ENCODE measurements at regions not wholly inside any gene's neighbourhood (a gene's known extent, or its start where the extent isn't known, plus 50 kb on each side); places are given as distances from the start of the nearest gene placed in this dataset.
"Not testable (repeated sequence)": the region's sequence is repeated elsewhere in the genome, so short reads cannot be mapped to it uniquely, and the experiment has no call there.

GRCh38 chr2:33907866-33908265 is 308.8 kb upstream of the FAM98A start:
- DNase-seq: no peak

GRCh38 chr2:33906129-33906528 is 307.0 kb upstream of the FAM98A start:
- not testable (repeated sequence) for DNase-seq

- no peak for DNase-seq
Measured at GRCh38 chr2:33904801-33905200, 305.7 kb upstream of the FAM98A start.

GRCh38 chr2:33903701-33904100 is 304.6 kb upstream of the FAM98A start:
- DNase-seq: no peak

GRCh38 chr2:33903215-33903614 is 304.1 kb upstream of the FAM98A start:
- no peak for DNase-seq

GRCh38 chr2:33900610-33901009 is 301.5 kb upstream of the FAM98A start:
- DNase-seq: no peak

GRCh38 chr2:33897741-33898140 is 298.6 kb upstream of the FAM98A start:
- no peak for DNase-seq

GRCh38 chr2:33893824-33894223 is 294.7 kb upstream of the FAM98A start:
- no peak for DNase-seq

- DNase-seq: no peak
Measured at GRCh38 chr2:33891616-33892015, 292.5 kb upstream of the FAM98A start.

- no peak for DNase-seq
Measured at GRCh38 chr2:33890686-33891085, 291.6 kb upstream of the FAM98A start.

- DNase-seq: no peak
Measured at GRCh38 chr2:33877348-33878016, 278.4 kb upstream of the FAM98A start.

GRCh38 chr2:33873076-33873605 is 274.0 kb upstream of the FAM98A start:
- no peak for DNase-seq

GRCh38 chr2:33859811-33860461 is 260.8 kb upstream of the FAM98A start:
- no peak for DNase-seq

- DNase-seq: no peak
Measured at GRCh38 chr2:33859176-33859575, 260.1 kb upstream of the FAM98A start.

GRCh38 chr2:33848486-33848885 is 249.4 kb upstream of the FAM98A start:
- DNase-seq: no peak

- no peak for DNase-seq
Measured at GRCh38 chr2:33839791-33840190, 240.7 kb upstream of the FAM98A start.

- no peak for DNase-seq
Measured at GRCh38 chr2:33836628-33837027, 237.5 kb upstream of the FAM98A start.

GRCh38 chr2:33835911-33836310 is 236.8 kb upstream of the FAM98A start:
- DNase-seq: no peak

GRCh38 chr2:33822964-33823363 is 223.9 kb upstream of the FAM98A start:
- no peak for DNase-seq

- DNase-seq: no peak
Measured at GRCh38 chr2:33812707-33813106, 213.6 kb upstream of the FAM98A start.

- DNase-seq: no peak
Measured at GRCh38 chr2:33810046-33810835, 211.1 kb upstream of the FAM98A start.

- DNase-seq: no peak
Measured at GRCh38 chr2:33806041-33806440, 206.9 kb upstream of the FAM98A start.

GRCh38 chr2:33804155-33804554 is 205.1 kb upstream of the FAM98A start:
- DNase-seq: no peak

GRCh38 chr2:33796511-33796910 is 197.4 kb upstream of the FAM98A start:
- no peak for DNase-seq

Measured in stimulated activated CD4-positive, alpha-beta T cell treated with anti-CD3 and anti-CD28 coated beads, Interleukin-4, amount 100 ng/mL, for 4 hours (primary cell).